ENCODE measurements at regions not wholly inside any gene's neighbourhood (a gene's known extent, or its start where the extent isn't known, plus 50 kb on each side); places are given as distances from the start of the nearest gene placed in this dataset.

DNA sequence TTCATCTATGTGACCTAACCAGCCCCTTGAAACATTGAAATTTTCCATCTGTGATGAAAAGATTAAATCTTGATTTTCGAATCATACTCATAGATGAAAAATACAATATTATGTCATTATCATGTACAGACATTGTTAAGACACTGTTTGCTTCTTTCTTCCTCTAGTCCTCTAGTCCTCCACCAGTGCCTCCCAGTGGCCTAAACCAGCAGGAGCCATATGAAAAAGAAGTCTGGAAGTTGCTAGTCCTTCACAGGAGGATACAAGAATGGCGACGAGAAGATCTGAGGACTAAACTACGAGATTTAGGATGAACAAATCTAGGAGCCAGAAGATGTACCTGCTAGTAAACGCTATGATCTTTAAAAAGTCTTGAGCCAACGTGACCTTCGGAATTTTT lies 134.1 kb downstream of the SLC17A6 start:
- Mint-ChIP-seq H3K36me3 (no peaks in the 10 kb centered on the region), H3K4me3 (no peak overlapping the region), H3K9me3 (no peaks in the 10 kb centered on the region), H3K4me1 (no peaks in the 10 kb centered on the region), H3K27ac (no peak overlapping the region), H3K27me3 (no peaks in the 10 kb centered on the region)
- no peak for ATAC-seq

DNA sequence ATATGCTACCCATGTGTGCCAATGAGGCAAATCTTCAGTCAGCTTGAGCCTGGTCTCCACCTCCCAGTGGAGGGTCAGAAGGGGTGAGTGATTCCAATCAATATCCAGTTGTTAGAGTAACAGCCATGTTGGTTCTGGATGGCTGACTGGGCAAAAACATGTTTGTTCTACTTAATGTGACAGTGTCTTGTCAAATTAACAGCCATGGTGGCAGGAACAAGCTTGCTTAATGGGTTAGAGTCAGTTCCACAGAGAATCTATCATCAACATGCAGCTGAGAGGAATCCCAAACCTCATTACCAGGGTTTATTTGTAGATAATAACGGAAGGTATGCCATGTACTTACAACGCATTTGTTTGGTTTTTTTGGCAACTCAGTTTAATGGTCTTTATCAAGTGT lies 133.2 kb downstream of the SLC17A6 start:
- no peak overlapping the region for H3K27ac Mint-ChIP-seq
- H3K27me3 Mint-ChIP-seq: no peaks in the 10 kb centered on the region
- H3K4me1 Mint-ChIP-seq: no peaks in the 10 kb centered on the region
- ATAC-seq: no peak
- H3K36me3 Mint-ChIP-seq: no peaks in the 10 kb centered on the region
- no peaks in the 10 kb centered on the region for H3K9me3 Mint-ChIP-seq
- H3K4me3 Mint-ChIP-seq: no peak overlapping the region

DNA sequence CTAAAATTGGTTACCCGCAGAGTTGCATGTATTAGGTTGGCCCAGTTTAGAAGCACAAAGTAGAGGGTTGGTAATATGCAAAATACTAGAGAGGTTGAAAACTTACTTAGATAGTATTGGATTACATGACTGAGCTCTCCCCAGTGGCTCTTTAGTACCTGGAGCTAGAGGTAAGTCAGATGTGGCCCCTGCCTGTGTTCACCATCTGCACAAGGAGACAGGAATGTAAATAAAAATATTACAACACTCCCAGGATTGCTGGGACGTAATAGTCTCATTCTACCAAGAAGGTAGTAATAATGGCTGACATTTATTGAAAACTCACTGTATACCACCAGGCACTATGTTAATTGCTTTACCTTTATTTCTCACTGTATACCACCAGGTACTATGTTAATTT lies 129.6 kb downstream of the SLC17A6 start:
- Mint-ChIP-seq H3K27me3 (no peaks in the 10 kb centered on the region), H3K9me3 (no peaks in the 10 kb centered on the region), H3K27ac (no peak overlapping the region), H3K36me3 (no peaks in the 10 kb centered on the region), H3K4me1 (no peaks in the 10 kb centered on the region), H3K4me3 (no peak overlapping the region)
- ATAC-seq: no peak

DNA sequence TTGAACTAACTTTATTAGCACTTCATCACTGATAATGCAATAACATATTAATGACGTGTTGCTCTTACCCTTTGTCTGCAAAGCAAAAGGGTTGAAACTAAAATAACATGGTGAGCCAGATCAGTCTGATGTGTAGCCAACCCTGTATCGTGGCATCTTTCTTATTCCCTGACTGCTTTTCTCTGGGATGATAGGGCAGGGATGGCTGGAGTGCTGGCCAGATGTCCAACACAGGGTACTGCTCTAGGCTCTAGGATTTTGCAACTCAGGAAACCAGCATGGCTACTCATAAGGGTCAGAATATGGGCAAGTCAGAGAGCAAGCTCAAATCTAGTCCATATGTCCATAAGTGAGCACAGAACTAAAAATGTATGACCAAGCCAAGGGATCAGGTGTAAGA lies 129.1 kb downstream of the SLC17A6 start:
- no peaks in the 10 kb centered on the region for H3K4me1 Mint-ChIP-seq
- no peak for ATAC-seq
- H3K36me3 Mint-ChIP-seq: no peaks in the 10 kb centered on the region
- no peak overlapping the region for H3K27ac Mint-ChIP-seq
- H3K4me3 Mint-ChIP-seq: no peak overlapping the region
- no peaks in the 10 kb centered on the region for H3K9me3 Mint-ChIP-seq
- no peaks in the 10 kb centered on the region for H3K27me3 Mint-ChIP-seq

- H3K27me3 Mint-ChIP-seq: no peaks in the 10 kb centered on the region
- no peak for ATAC-seq
- no peaks in the 10 kb centered on the region for H3K9me3 Mint-ChIP-seq
- H3K4me3 Mint-ChIP-seq: no peak overlapping the region
- no peaks in the 10 kb centered on the region for H3K36me3 Mint-ChIP-seq
- H3K27ac Mint-ChIP-seq: no peak overlapping the region
- H3K4me1 Mint-ChIP-seq: no peaks in the 10 kb centered on the region
These were observed 128.6 kb downstream of the SLC17A6 start for GRCh38 chr11:22466809-22467208.

GRCh38 chr11:22466351-22466750 lies 128.2 kb downstream of the SLC17A6 start:
- H3K36me3 Mint-ChIP-seq: no peaks in the 10 kb centered on the region

GRCh38 chr11:22465620-22466019 lies 127.4 kb downstream of the SLC17A6 start:
- no peaks in the 10 kb centered on the region for H3K36me3 Mint-ChIP-seq
- H3K4me1 Mint-ChIP-seq: no peaks in the 10 kb centered on the region
- H3K27me3 Mint-ChIP-seq: no peaks in the 10 kb centered on the region
- ATAC-seq: no peak
- H3K27ac Mint-ChIP-seq: no peak overlapping the region
- H3K9me3 Mint-ChIP-seq: no peaks in the 10 kb centered on the region
- H3K4me3 Mint-ChIP-seq: no peak overlapping the region

More at GRCh38 chr11:22466351-22466750, 128.2 kb downstream of the SLC17A6 start:
- no peak overlapping the region for H3K4me3 Mint-ChIP-seq
- no peak for ATAC-seq
- no peak overlapping the region for H3K27ac Mint-ChIP-seq
- no peaks in the 10 kb centered on the region for H3K9me3 Mint-ChIP-seq
- no peaks in the 10 kb centered on the region for H3K4me1 Mint-ChIP-seq
- H3K27me3 Mint-ChIP-seq: no peaks in the 10 kb centered on the region

- Mint-ChIP-seq H3K27me3 (no peaks in the 10 kb centered on the region), H3K9me3 (no peaks in the 10 kb centered on the region), H3K27ac (no peak overlapping the region), H3K36me3 (no peaks in the 10 kb centered on the region), H3K4me3 (no peak overlapping the region), H3K4me1 (no peaks in the 10 kb centered on the region)
- no peak for ATAC-seq
These were observed 123.4 kb downstream of the SLC17A6 start for GRCh38 chr11:22461626-22462025.

DNA sequence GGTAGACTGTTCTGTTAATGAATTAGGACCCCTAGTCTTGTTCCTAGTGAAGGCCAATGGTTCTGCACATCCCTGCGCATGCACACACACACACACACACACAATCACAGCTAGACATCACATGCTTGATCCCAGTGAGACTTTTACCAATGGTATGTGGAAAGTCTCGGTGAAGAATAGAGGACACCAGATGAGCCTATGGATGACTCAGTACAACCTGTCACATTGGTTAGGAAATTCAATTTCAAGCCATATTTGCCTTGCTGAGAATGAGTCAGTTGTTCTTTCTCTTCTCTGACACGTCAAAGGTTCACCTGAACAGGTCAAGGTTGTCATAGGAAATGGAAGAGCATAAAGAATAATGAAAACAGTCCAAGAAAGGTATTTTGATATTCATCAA lies 122.0 kb downstream of the SLC17A6 start:
- Mint-ChIP-seq H3K36me3 (no peaks in the 10 kb centered on the region), H3K27me3 (no peaks in the 10 kb centered on the region), H3K4me1 (no peaks in the 10 kb centered on the region), H3K27ac (no peak overlapping the region), H3K4me3 (no peak overlapping the region), H3K9me3 (no peaks in the 10 kb centered on the region)
- no peak for ATAC-seq

GRCh38 chr11:22459048-22459447 lies 120.9 kb downstream of the SLC17A6 start:
- Mint-ChIP-seq H3K4me1 (no peaks in the 10 kb centered on the region), H3K27me3 (no peaks in the 10 kb centered on the region), H3K36me3 (no peaks in the 10 kb centered on the region), H3K9me3 (no peaks in the 10 kb centered on the region), H3K27ac (no peak overlapping the region), H3K4me3 (no peak overlapping the region)
- ATAC-seq: no peak

- Mint-ChIP-seq H3K4me3 (no peak overlapping the region), H3K27ac (no peak overlapping the region), H3K36me3 (no peaks in the 10 kb centered on the region), H3K4me1 (no peaks in the 10 kb centered on the region), H3K27me3 (no peaks in the 10 kb centered on the region), H3K9me3 (no peaks in the 10 kb centered on the region)
- ATAC-seq: no peak
These were observed 120.0 kb downstream of the SLC17A6 start for GRCh38 chr11:22458161-22458560.

- Mint-ChIP-seq H3K27ac (no peak overlapping the region), H3K4me1 (no peaks in the 10 kb centered on the region), H3K27me3 (no peaks in the 10 kb centered on the region), H3K9me3 (no peaks in the 10 kb centered on the region), H3K36me3 (no peaks in the 10 kb centered on the region), H3K4me3 (no peak overlapping the region)
- ATAC-seq: no peak
These were observed 119.0 kb downstream of the SLC17A6 start for GRCh38 chr11:22456993-22457762.

- ATAC-seq: no peak
- Mint-ChIP-seq H3K27ac (no peak overlapping the region), H3K9me3 (no peaks in the 10 kb centered on the region), H3K4me3 (no peak overlapping the region), H3K27me3 (no peaks in the 10 kb centered on the region), H3K36me3 (no peaks in the 10 kb centered on the region), H3K4me1 (no peaks in the 10 kb centered on the region)
These were observed 116.4 kb downstream of the SLC17A6 start for GRCh38 chr11:22454461-22455090.

GRCh38 chr11:22449441-22449840 lies 111.3 kb downstream of the SLC17A6 start:
- H3K4me1 Mint-ChIP-seq: no peaks in the 10 kb centered on the region
- no peak overlapping the region for H3K27ac Mint-ChIP-seq
- H3K27me3 Mint-ChIP-seq: no peaks in the 10 kb centered on the region
- no peak overlapping the region for H3K4me3 Mint-ChIP-seq
- peaks cover 2% of the 10 kb centered on the region for H3K9me3 Mint-ChIP-seq
- no peaks in the 10 kb centered on the region for H3K36me3 Mint-ChIP-seq
- no peak for ATAC-seq

DNA sequence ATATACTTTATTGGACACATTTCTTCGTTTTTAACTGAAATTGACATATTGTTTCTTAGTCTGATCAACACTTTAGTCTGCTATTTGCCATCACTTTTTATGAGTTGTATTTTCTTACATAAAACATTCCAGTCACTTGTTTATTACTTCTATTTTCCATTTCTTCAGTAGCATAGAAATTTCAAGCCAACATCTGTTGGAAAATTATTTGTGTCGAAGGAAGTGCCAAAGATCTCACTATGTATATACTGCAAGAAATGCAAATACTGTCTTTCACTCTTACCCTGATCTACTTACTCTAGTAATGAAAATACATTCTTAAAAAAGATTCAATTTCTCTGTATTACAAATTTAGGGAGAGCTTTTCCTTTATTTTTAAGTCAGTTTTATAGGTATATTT lies 105.9 kb downstream of the SLC17A6 start:
- Mint-ChIP-seq H3K4me3 (no peak overlapping the region), H3K4me1 (no peaks in the 10 kb centered on the region), H3K27me3 (no peaks in the 10 kb centered on the region), H3K27ac (no peak overlapping the region), H3K36me3 (no peaks in the 10 kb centered on the region), H3K9me3 (peaks cover 5% of the 10 kb centered on the region)
- no peak for ATAC-seq

- Mint-ChIP-seq H3K36me3 (no peaks in the 10 kb centered on the region), H3K9me3 (peaks cover 3% of the 10 kb centered on the region), H3K27me3 (no peaks in the 10 kb centered on the region), H3K4me3 (no peak overlapping the region), H3K27ac (no peak overlapping the region), H3K4me1 (no peaks in the 10 kb centered on the region)
- ATAC-seq: no peak
These were observed 103.7 kb downstream of the SLC17A6 start for GRCh38 chr11:22441831-22442230.
